AG08396 (cell line): ENCODE measurements at regions not wholly inside any gene's neighbourhood (a gene's known extent, or its start where the extent isn't known, plus 50 kb on each side); places are given as distances from the start of the nearest gene placed in this dataset.
"Not testable (repeated sequence)": the region's sequence is repeated elsewhere in the genome, so short reads cannot be mapped to it uniquely, and the experiment has no call there.

ENCODE experiments used
- DNase-seq: peaks from one replicate; pipeline ENCODE4 v3.0.0; 2012; ENCODE audit warnings: low spot score, mixed read lengths

DNA sequence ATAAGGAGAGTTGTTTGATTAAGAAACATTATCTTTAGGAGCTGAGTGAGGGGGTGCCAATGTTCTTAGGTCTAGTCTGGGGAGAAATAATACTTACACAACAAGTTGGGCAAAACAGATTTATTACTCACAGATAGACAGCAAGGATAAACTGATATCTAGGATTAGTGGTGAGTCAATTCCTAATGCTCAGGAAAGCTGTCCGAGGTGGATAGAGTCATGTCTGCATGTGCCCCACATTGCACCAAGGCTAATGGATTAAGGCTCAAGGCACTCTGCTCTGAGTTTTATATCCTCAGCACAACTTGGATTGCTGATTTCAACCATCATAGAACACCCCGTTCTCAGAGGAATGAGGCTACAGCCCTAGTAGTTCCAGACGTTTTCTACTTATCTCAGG is 1042.3 kb downstream of the OTOL1 start:
- no peak for DNase-seq

DNA sequence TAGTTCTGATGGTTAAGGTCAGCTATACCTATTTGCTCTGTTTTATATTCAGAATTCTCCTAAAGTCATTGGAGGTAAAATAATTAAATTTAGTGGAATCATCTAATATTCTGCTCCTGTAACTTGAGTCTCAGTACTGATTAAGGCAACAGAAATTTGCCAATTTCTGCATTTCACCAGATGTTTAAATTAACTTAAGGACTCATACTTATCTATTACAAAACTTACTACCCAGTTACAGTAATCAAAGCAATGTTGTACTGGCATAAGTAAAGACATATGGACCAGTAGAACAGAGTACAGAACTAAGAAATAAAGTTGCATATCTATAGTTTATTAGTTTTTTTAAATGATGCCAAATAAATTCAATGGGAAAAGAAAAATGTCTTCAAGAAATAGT is 1043.8 kb downstream of the OTOL1 start:
- no peak for DNase-seq

DNA sequence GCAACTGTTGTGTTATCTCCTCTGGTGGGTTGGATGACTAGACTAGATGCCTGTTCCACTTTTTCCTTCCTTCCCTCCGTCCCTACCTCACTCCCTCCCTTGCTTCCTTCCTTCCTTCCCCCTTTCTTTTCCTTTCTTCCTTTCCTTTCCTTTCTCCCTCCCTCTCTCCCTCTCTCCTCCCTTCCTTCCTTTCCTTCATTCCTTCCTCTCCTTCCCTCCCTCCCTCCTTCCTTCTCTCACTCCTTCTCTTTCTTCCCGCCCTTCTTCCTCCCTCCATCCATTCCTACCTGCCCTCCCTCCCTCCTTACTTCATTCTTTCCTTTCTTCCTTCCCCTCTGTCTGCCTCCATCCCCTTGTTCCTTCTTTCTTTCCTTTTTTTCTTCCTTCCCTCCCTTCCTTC is 1045.3 kb downstream of the OTOL1 start:
- DNase-seq = no peak

DNA sequence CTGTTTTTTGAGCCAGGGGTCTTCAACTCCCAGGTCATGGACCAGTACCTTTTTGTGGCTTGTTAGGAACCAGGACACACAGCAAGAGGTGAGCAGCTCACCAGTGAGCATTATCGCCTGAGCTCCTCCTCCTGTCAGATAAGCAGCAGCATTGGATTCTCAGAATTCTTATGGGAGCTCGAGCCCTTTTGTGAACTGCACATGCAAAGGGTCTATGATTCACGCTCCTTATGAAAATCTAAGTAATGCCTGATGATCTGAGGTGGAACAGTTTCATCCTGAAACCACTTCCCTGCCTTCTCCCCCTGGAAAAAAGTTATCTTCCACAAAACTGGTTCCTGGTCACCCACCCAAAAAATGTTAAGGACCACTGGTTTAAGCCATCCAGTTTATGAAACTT is 1047.6 kb downstream of the OTOL1 start:
- no peak for DNase-seq

DNA sequence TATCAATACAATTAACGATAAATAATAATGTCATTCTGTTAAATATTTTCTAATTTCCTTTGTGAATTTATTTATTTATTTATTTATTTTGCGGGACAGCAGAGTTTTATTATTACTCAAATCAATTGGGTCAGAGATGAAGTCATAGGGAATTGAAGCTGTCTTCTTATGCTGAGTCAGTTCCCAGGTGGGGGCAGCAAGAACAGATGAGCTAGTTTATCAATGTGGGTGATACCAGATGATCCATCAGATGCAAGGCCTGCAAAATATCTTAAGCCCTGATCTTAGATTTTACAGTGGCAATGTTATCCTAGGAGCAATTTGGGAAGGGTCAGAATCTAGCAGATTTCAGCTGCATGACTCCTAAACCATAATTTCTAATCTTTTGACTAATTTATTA is 1050.3 kb downstream of the OTOL1 start:
- DNase-seq = no peak

DNA sequence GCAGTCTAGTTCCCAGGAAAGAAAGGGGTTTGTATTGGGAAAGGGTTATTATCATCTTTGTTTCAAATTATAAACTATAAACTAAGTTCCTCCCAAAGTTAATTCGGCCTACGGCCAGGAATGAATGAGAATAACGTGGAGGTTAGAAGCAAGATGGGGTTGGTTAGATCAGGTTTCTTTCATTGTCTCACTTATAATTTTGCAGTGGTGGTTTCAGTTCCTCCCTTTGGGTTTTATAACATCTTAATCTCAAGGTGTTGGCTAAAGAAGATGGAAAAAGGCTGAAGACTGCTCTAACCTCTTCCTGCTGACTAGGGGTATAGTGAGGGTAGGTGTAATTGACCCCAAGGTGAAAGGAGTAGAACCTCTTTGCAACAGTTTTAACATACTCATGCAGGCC is 1050.7 kb downstream of the OTOL1 start:
- no peak for DNase-seq

DNA sequence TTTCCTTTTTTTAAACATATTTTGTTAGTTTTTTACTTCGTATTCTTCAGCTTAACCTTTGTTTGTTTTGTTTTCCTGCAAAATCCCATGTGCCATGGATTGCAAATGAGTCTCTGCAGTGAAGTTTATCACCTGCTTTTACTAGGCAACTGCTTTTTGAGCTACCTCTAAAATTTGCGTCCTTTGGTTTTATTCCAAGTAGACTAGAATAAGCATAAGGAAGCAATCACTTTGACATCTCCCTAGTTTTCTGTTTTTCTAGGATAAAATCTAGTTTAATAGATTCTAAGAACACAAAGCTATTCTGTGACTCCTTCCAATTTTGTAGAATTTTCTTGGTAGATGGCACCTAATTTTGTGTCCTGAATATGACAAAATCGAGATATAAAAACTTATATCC is 1059.2 kb downstream of the OTOL1 start:
- DNase-seq = no peak

DNA sequence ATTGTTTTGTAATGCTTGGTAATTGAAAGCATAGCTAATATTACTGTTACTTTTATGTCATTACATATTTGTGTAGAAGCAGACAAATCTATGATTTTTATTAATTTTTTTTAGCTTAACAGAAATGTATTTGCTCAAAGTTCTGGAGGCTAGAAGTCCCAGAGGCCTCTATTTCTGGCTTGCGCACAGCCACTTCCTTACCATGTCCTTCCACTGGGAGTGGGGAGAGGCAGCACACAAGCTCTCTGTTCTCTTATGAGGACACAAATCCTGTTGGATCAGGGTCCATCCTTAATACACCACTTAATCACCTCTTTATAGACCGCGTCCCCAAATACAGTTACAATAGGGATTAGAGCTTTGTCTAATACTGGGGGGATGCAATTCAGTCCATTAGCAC is 1061.4 kb downstream of the OTOL1 start:
- no peak for DNase-seq

DNA sequence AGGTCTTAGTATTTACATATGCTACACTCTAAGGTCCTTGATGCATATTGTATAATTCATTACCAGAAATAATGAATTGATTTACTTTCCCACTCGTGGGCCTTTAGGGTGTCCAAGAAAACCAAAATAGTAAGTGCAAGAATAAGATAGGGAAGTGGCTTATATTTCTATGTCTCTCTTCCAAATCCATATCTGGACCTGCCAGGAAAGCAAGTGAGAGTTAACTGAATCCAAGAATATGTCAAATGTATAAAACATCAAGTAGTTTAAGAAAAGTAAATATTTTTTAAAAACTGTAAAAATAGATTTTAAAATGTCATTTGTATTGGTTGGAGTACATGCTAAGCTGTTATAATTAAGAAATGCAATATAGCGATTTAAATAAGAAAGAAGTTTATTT is 1072.1 kb downstream of the OTOL1 start:
- DNase-seq = no peak

DNA sequence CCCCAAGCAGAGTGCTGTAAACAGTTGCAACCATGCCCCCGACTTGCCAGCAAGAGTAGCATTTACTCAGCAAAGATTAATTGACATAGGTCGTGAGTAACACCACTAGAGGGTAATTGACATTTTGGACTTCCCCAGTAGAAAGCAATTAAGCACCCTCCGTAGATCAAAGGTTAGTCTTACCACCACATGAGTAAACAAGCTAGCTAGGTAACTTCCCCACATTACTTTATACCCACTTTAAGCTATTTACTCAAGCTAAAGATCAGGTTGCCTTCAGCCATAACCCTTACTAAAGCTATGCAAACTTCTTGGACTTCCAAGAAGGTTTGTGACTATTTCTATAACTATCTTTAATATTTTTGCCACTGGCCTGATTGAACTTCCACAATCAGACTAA is 1072.7 kb downstream of the OTOL1 start:
- DNase-seq = no peak

DNA sequence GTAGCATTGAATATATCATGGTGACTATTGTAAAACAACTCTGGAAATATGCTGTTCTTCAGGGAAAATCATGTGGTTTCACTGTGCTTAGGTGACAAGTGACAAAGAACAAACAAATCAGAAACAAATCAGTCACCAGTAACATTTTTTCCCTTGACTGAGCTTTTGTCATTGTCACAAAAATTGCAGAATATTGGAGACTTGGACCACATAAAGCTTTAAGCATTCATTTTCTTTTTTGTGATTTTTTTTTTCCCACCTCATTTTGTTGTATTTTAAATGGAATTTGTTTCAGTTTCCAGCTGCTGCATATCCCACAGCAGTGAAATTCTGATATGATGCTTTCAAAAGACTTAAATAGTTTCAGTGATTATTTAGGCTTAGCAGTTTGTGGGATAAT is 1088.4 kb downstream of the OTOL1 start:
- DNase-seq = no peak

DNA sequence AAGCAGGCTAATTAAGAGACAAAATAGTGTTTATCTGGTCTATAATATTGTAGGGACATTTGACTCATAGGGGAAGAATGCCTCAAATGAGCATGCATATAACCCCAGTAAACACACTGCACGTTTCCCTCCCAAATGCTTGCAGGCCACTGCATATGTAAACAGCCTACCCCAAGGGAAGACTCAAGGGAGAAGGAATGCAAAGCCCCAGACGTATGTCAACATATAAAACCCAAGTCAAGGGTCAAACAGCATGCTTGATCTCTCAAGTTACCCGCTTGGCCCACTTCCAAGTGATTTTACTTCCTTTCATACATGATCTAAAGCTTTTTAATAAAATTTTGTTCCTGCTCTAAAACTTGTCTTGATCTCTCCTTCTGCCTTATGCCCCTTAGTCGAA is 1090.0 kb downstream of the OTOL1 start:
- no peak for DNase-seq

DNA sequence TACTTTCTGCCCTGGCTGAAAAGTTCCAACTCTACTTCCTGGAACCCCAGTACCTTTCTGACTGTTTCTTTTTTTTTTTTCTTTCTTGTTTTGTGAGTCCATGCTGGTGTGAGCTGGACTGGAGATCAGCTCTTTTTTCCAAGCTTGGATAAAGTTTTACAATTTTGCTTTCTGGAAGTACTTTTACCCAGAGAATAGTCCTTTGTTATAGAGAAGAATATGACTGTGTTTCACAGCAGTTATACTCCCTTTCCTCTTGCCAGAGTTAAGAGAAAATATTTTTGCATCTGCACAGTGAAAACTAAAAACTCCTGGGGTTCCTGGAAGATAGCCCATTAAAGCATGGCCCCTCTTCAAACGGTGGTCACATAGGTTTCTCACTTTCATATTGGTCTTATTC is 1100.6 kb downstream of the OTOL1 start:
- DNase-seq = no peak

DNA sequence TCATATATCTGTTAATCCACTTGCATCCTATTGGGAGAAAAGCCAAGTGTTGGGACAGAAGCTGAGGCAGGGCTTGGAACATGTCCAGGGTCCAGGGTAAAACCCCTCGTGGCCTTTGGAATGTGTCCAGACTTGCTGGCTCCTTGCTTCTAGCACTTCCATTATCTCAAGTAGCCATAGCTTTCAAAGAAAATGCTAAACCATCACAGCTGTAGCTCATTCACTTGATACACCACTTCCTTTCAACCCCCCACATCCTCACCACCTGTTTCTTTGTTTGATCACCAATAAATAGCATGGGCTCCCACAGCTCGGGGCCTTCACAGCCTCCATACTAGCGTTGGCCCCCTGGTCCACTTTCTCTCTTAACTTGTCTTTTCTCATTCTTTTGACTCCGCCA is 1101.9 kb downstream of the OTOL1 start:
- DNase-seq = not testable (repeated sequence)

DNA sequence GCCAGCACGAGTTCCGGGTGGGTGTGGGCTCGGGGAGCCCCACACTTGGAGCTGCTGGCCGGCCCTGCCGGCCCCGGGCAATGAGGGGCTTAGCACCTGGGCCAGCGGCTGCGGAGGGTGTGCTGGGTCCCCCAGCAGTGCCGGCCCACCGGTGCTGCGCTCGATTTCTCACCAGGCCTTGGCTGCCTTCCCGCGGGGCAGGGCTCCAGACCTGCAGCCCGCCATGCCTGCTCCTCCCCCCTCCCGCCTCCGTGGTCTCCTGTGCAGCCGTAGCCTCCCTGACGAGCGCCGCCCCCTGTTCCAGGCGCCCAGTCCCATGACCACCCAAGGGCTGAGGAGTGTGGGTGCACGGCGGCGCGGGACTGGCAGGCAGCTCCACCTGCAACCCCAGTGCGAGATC is 1103.1 kb downstream of the OTOL1 start:
- not testable (repeated sequence) for DNase-seq

DNA sequence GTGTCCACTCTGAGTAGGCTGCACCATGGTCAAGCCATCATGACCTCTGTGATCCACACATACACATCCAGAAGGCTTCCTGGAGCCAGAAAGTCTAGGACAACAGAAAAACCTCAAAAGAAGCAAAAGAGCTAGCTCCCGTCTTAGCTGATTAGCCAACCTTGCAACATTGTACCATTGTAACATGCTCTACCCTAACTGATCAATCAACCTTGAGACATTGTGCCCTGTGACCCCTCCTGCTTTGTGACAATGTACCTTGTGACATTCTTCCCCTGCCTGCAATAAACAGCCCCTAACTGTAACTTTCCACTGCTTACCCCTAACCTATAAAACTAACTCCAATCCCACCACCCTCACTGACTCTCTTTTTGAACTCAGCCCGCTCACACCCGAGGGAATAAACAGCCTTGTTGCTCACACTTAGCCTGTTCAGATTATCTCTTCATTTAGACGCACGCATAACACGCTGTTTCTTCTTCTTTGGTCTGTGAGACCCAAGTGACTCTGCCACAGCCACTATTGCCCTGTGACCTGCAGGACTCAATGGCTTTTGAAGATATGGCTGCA is 1104.6 kb downstream of the OTOL1 start:
- no peak for DNase-seq

DNA sequence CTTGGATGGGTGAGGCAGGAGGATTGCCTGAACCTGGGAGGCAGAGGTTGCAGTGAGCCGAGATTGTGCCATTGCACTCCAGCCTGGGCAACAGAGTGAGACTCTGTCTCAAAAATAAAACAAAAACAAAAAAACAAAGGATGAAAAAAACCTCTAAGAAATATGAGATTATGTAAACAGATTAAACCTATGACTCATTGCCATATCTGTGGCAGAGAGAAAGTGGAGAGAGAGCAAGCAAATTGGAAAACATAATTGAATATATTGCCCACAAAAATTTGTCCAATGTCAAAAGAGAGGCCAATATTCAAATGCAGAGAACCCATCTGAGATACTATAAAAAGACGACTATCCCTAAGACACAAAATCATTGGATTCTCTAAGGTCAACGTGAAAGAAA is 1106.0 kb downstream of the OTOL1 start:
- DNase-seq = no peak

DNA sequence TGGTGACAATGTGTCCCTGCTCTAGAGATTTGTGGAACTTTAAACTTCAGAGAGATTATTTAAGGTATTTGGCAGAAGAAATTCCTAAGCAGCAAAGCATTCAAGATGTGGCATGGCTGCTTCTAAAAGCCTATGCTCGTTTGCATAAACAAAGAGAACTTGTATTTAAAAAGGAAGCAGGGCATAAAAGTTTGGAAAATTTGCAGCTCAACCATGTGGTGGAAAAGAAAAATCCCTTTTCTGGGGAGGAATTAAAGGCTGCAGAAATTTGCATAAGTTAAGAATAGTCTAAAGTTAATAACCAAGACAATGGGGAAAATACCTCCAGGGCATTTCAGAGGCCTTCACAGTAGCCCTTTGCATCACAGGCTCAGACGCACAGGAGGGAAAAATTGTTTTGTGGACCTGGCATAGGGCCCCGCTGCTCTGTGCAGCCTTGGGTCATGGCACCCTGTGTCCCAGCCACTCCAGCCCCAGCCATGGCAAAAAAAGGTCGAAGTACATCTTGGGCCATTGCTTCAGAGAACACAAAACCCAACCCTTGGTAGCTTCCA is 1109.1 kb downstream of the OTOL1 start:
- no peak for DNase-seq

DNA sequence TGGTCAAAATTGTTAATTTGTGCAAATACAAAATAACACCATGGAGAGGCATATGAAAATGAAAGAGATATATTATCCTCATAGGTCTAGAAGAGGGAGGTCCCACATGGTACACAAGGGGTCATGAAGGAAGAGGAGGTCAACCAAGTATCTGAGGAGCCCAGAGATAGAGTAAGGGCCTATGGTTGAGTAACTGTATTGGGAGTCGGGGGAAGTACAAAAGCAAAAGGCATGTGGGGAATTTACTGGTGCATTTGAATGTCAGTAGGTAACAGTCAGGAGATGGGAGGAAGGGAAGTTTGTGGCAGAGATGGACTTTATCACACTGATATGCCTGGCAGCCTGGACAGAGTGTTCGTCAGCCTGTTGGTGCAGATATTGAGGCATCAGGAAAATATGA is 1113.7 kb downstream of the OTOL1 start:
- DNase-seq = no peak

DNA sequence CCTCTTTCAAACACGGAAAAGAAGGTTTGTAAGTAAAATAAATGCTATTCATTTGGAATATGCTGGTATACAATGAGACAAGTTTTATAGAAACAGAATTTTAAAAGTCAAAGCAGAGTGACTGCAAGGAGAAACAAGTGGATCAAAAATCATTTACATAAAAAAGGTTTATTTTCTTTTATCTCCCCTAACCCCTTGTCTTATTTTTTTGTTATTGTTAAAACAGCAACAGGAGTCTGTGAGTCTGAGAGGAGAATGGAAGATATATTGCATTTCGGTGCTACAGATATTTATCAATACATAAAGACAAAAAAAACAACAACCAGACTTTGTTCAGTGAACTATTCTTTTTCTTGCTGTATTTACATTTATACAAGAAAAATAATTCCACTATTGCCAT is 1116.4 kb downstream of the OTOL1 start:
- no peak for DNase-seq

DNA sequence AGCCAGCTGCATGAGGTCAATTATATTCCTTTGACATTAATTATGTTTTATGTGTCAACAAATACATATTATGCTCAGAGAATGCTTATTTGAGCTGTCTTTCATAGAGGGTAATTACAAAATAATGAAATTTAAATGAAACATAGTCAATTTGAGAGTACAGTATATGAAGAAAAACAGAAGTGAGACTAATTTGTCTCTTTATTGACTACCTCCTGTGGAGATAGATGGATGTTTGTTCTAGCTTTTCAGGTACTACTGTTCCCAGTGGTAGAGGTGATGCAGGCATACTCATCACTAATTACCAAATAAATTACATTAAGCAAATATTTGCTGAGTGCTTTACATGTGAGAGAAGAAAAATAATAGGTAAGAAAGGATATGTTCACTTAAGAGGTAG is 1129.6 kb downstream of the OTOL1 start:
- DNase-seq = no peak

DNA sequence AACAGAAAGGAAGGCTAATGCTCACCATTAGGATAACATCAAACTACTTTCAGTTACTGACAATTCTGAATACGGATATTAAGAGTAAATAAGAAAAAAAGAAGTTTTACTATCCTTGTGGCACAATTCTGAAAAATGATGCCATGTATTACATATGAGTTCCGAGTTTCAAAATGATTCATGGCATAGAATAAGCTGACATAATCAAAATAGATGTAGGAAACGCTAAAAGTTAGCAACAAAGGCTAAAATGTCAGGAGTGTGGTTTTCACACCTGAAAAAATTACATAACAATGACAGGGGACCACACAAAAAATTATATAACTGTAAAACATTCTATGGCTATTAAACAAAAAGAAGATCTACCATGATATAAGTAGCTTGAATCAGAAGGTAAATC is 1131.9 kb downstream of the OTOL1 start:
- DNase-seq = no peak

DNA sequence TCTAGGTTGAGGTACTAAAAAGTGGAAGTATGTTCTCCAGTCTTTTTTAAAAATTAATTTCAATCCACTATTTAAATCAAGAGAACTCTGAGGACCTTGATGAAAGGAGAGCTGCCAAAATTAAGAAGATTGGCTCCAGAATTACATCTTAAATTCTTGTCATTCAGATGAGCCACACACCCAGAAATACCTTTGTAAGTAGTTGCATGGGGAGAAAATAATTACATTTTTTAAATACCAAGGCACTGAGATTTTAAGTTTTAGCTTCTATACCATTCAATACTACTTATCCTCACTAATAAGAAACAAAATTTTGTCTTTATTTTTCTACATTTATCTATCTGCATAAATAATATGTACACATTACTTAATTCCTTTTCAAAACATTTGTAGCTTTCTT is 1132.8 kb downstream of the OTOL1 start:
- no peak for DNase-seq

DNA sequence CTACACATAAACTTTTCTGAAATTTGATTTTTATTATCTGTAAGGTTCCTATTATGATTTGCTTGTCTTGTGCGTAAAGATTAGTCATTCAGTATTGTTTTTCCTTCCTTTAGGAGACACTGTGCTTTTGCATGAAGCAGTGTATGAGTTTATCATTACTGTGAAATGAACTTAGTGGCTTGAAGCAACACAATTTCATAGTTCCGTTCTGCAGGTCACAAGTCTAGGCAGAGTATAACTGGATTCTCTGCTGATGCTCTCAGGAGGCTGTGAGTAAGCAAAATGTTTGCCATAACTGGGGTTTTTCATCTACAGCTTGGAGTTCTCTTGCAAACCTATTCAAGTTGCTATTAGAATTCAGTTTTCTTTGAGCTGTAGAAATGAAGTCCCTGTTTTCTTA is 1136.1 kb downstream of the OTOL1 start:
- no peak for DNase-seq

DNA sequence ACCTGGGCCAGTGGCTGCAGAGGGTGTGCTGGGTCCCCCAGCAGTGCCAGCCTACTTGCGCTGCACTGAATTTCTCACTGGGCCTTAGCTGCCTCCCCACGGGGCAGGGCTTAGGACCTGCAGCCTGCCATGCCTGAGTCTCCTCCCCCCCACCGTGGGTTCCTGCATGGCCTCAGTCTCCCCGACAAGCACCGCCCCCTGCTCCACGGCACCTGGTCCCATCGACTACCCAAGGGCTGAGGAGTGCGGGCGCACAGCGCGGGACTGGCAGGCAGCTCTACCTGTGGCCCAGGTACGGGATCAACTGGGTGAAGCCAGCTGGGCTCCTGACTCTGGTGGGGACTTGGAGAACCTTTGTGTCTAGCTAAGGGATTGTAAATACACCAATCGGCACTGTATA is 1143.6 kb downstream of the OTOL1 start:
- not testable (repeated sequence) for DNase-seq
